H1 (cell line): ENCODE measurements at regions not wholly inside any gene's neighbourhood (a gene's known extent, or its start where the extent isn't known, plus 50 kb on each side); places are given as distances from the start of the nearest gene placed in this dataset.

Experiments used
- BCL11A ChIP-seq, 2 experiments: IDR thresholded peaks; one replicate each; pipeline ENCODE4 v1.6.1; 2011; ENCODE audit warnings: low read depth in 2 of 2, low read length in 2 of 2, mild to moderate bottlenecking in 2 of 2
- HDAC6 ChIP-seq: IDR thresholded peaks from one replicate; pipeline ENCODE4 v1.7.1; 2012; ENCODE audit warnings: low read depth, mild to moderate bottlenecking, inconsistent platforms, low read length, moderate library complexity
- JUN ChIP-seq: IDR thresholded peaks from 2 replicates; pipeline ENCODE4 v1.6.1; 2011; ENCODE audit warnings: low read depth, mild to moderate bottlenecking, improper control_type of control experiment, low read length
- RBBP5 ChIP-seq: IDR thresholded peaks from 2 replicates; pipeline ENCODE4 v1.7.1; 2012; ENCODE audit warnings: low read depth, mild to moderate bottlenecking, inconsistent platforms, low read length, moderate library complexity, borderline replicate concordance

DNA sequence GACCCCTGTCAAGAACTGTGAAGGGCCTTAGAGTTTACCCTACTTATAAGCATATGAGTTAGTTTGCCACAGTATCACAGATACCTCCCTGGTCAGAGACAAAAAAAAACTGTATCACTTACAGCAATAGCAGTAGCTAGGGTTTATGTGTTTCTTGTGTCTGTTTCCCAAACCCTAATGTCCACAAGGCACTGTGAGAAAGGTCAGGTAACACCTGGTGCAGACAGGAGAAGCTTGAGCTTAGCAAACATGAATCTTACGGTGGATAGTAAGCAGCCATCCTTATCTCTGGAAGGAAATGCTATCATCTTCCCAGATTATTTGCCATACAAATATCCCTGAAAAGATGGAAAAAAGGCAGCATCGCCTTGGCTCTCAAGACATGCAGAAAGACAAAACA is 208.5 kb upstream of the KCNN2 start (continued):
- TF ChIP-seq HDAC6 (no peak), RBBP5 (no peak), JUN (no peak), BCL11A (IDR thresholded peaks at IDR 0.05; ENCODE audit: low read depth in 2 of 2, low read length in 2 of 2) (no peak)
